OCI-M1 (cell line): ENCODE measurements at regions not wholly inside any gene's neighbourhood (a gene's known extent, or its start where the extent isn't known, plus 50 kb on each side); places are given as distances from the start of the nearest gene placed in this dataset.

Source experiments
- DNase-seq: peaks from one replicate; lab custom pipeline; 2025; lab: John Stamatoyannopoulos, UW

- DNase-seq, result peak; percentile 16
Observed at GRCh38 chr2:160630801-160631590, 137.4 kb upstream of the RBMS1 start.

- DNase-seq, result no peak
Observed at GRCh38 chr2:160632084-160632975, 138.7 kb upstream of the RBMS1 start.

- DNase-seq, result no peak
Observed at GRCh38 chr2:160634436-160634835, 140.8 kb upstream of the RBMS1 start.

- DNase-seq, result no peak
Observed at GRCh38 chr2:160635488-160635887, 141.9 kb upstream of the RBMS1 start.

GRCh38 chr2:160639472-160639871 is 145.9 kb upstream of the RBMS1 start:
- no peak for DNase-seq

GRCh38 chr2:160646684-160647444 is 153.3 kb upstream of the RBMS1 start:
- no peak for DNase-seq

- DNase-seq, result no peak
Observed at GRCh38 chr2:160647967-160648685, 154.5 kb upstream of the RBMS1 start.

GRCh38 chr2:160649698-160650097 is 156.1 kb upstream of the RBMS1 start:
- DNase-seq, result no peak

- peak; percentile 73 for DNase-seq
Observed at GRCh38 chr2:160650196-160651118, 156.8 kb upstream of the RBMS1 start.

- peak; percentile 35 for DNase-seq
Observed at GRCh38 chr2:160651416-160652200, 158.0 kb upstream of the RBMS1 start.

GRCh38 chr2:160652236-160652635 is 158.6 kb upstream of the RBMS1 start:
- DNase-seq, result peak; percentile 35

- DNase-seq, result no peak
Observed at GRCh38 chr2:160657196-160657595, 163.6 kb upstream of the RBMS1 start.

GRCh38 chr2:160658851-160659250 is 165.2 kb upstream of the RBMS1 start:
- DNase-seq, result no peak

GRCh38 chr2:160660741-160661140 is 167.1 kb upstream of the RBMS1 start:
- no peak for DNase-seq

- no peak for DNase-seq
Observed at GRCh38 chr2:160664603-160665140, 171.1 kb upstream of the RBMS1 start.

- peak; percentile 3 for DNase-seq
Observed at GRCh38 chr2:160666154-160667060, 172.8 kb upstream of the RBMS1 start.

GRCh38 chr2:160667811-160668210 is 174.2 kb upstream of the RBMS1 start:
- DNase-seq, result no peak

GRCh38 chr2:160670618-160671017 is 177.0 kb upstream of the RBMS1 start:
- no peak for DNase-seq
